H9 (cell line): ENCODE measurements at regions not wholly inside any gene's neighbourhood (a gene's known extent, or its start where the extent isn't known, plus 50 kb on each side); places are given as distances from the start of the nearest gene placed in this dataset.

ENCODE experiments used
- DNase-seq: peaks from one replicate; pipeline ENCODE4 v3.0.0-alpha.2; 2017
- H2AFZ ChIP-seq: one replicate; pipeline ENCODE4 v1.6.1; 2013; ENCODE audit warnings: mild to moderate bottlenecking, low read length, control low read depth, moderate library complexity
- H2AK5ac ChIP-seq: 2 replicates; pipeline ENCODE4 v1.6.1; 2013; ENCODE audit warnings: low read length, control low read depth, mixed read lengths; ENCODE audit not compliant: insufficient read length
- H2BK120ac ChIP-seq: one replicate; pipeline ENCODE4 v1.6.1; 2013; ENCODE audit warnings: low read depth, mild to moderate bottlenecking, low read length, control low read depth, inconsistent platforms; ENCODE audit not compliant: poor library complexity, severe bottlenecking
- H2BK12ac ChIP-seq: 2 replicates; pipeline ENCODE4 v1.6.1; 2013; ENCODE audit warnings: low read length, control low read depth, mixed read lengths, low read depth; ENCODE audit not compliant: insufficient read length
- H2BK15ac ChIP-seq: 2 replicates; pipeline ENCODE4 v1.6.1; 2013; ENCODE audit warnings: low read depth, low read length, control low read depth
- H2BK20ac ChIP-seq: one replicate; pipeline ENCODE4 v1.6.1; 2013; ENCODE audit warnings: low read depth, mild to moderate bottlenecking, low read length, control low read depth, inconsistent platforms; ENCODE audit not compliant: poor library complexity, severe bottlenecking
- H2BK5ac ChIP-seq: 2 replicates; pipeline ENCODE4 v1.6.1; 2013; ENCODE audit warnings: low read length, control low read depth, mixed read lengths; ENCODE audit not compliant: insufficient read length
- H3K14ac ChIP-seq: 2 replicates; pipeline ENCODE4 v1.6.1; 2013; ENCODE audit warnings: low read length, control low read depth; ENCODE audit not compliant: insufficient read depth
- H3K18ac ChIP-seq: 2 replicates; pipeline ENCODE4 v1.6.1; 2013; ENCODE audit warnings: low read depth, mild to moderate bottlenecking, mixed read lengths, low read length, control low read depth; ENCODE audit not compliant: insufficient read length
- H3K23ac ChIP-seq: 2 replicates; pipeline ENCODE4 v1.6.1; 2013; ENCODE audit warnings: low read length, control low read depth, mixed read lengths, low read depth; ENCODE audit not compliant: insufficient read length
- H3K23me2 ChIP-seq: 2 replicates; pipeline ENCODE4 v1.6.1; 2013; ENCODE audit warnings: low read depth, mild to moderate bottlenecking, mixed read lengths, low read length, control low read depth; ENCODE audit not compliant: insufficient read length, poor library complexity, severe bottlenecking
- H3K27ac ChIP-seq: 2 replicates; pipeline ENCODE4 v1.5.1; 2013; ENCODE audit warnings: low read length, control low read depth, mixed read lengths, low read depth; ENCODE audit not compliant: insufficient read length
- H3K27me3 ChIP-seq: 2 replicates; pipeline ENCODE4 v1.6.1; 2013; ENCODE audit warnings: low read length, control low read depth, inconsistent platforms; ENCODE audit not compliant: insufficient read depth
- H3K4ac ChIP-seq: 2 replicates; pipeline ENCODE4 v1.6.1; 2013; ENCODE audit warnings: low read depth, mild to moderate bottlenecking, control low read depth, inconsistent platforms, low read length, moderate library complexity
- H3K4me1 ChIP-seq: 2 replicates; pipeline ENCODE4 v1.6.1; 2013; ENCODE audit warnings: low read length, control low read depth, inconsistent platforms; ENCODE audit not compliant: insufficient read depth
- H3K4me2 ChIP-seq: 2 replicates; pipeline ENCODE4 v1.6.1; 2013; ENCODE audit warnings: low read length, control low read depth, mixed read lengths; ENCODE audit not compliant: insufficient read length, insufficient read depth
- H3K56ac ChIP-seq: 2 replicates; pipeline ENCODE4 v1.6.1; 2013; ENCODE audit warnings: low read depth, mild to moderate bottlenecking, mixed read lengths, low read length, control low read depth; ENCODE audit not compliant: insufficient read length
- H3K79me1 ChIP-seq: 2 replicates; pipeline ENCODE4 v1.6.1; 2013; ENCODE audit warnings: low read depth, mild to moderate bottlenecking, moderate library complexity, low read length, control low read depth, inconsistent platforms; ENCODE audit not compliant: insufficient read depth, poor library complexity, severe bottlenecking
- H3K79me2 ChIP-seq: 2 replicates; pipeline ENCODE4 v1.6.1; 2013; ENCODE audit warnings: low read length, control low read depth, inconsistent platforms; ENCODE audit not compliant: insufficient read depth
- H3K9ac ChIP-seq: 2 replicates; pipeline ENCODE4 v1.6.1; 2013; ENCODE audit warnings: low read length, control low read depth, mixed read lengths; ENCODE audit not compliant: insufficient read length; ENCODE audit errors: extremely low read depth
- H3K9me3 ChIP-seq: one replicate; pipeline ENCODE4 v1.6.1; 2013; ENCODE audit warnings: low read depth, low read length, inconsistent platforms; ENCODE audit not compliant: control insufficient read depth
- H3T11ph ChIP-seq: one replicate; pipeline ENCODE4 v1.6.1; 2013; ENCODE audit warnings: mild to moderate bottlenecking, low read length, control low read depth, inconsistent platforms
- H4K20me1 ChIP-seq: one replicate; pipeline ENCODE4 v1.6.1; 2013; ENCODE audit not compliant: control insufficient read depth, insufficient read length, insufficient read depth
- H4K5ac ChIP-seq: 2 replicates; pipeline ENCODE4 v1.6.1; 2013; ENCODE audit warnings: low read depth, mild to moderate bottlenecking, mixed read lengths, low read length, control low read depth; ENCODE audit not compliant: insufficient read length
- H4K8ac ChIP-seq: replicated peaks from 2 replicates; pipeline ENCODE4 v1.6.1; 2013; ENCODE audit warnings: low read length, control low read depth, mixed read lengths, low read depth; ENCODE audit not compliant: insufficient read length
- H4K91ac ChIP-seq: 2 replicates; pipeline ENCODE4 v1.6.1; 2013; ENCODE audit warnings: low read depth, mild to moderate bottlenecking, moderate library complexity, mixed read lengths, low read length, control low read depth; ENCODE audit not compliant: insufficient read length
- H3K27ac Mint-ChIP-seq, 3 experiments: 2 replicates in 2 of 3; 3 replicates in 1 of 3; pipeline ENCODE4 v1.8.0; 2020 to 2021; ENCODE audit warnings: mixed read lengths in 3 of 3, mild to moderate bottlenecking in 1 of 3, moderate library complexity in 1 of 3
- H3K27me3 Mint-ChIP-seq: 2 replicates; pipeline ENCODE4 v1.8.0; 2021; ENCODE audit warnings: low read depth, mild to moderate bottlenecking, moderate library complexity, mixed read lengths
- H3K36me3 Mint-ChIP-seq, 3 experiments: 2 replicates in 2 of 3; 3 replicates in 1 of 3; pipeline ENCODE4 v1.8.0; 2020 to 2021; ENCODE audit warnings: low read depth in 3 of 3, mixed read lengths in 3 of 3; ENCODE audit not compliant: insufficient read depth in 1 of 3
- H3K4me1 Mint-ChIP-seq, 2 experiments: 2 replicates each; pipeline ENCODE4 v1.8.0; 2020; ENCODE audit warnings: mixed read lengths in 2 of 2
- H3K4me3 Mint-ChIP-seq, 2 experiments: 2 replicates in 1 of 2; 3 replicates in 1 of 2; pipeline ENCODE4 v1.8.0; 2020 to 2021; ENCODE audit warnings: mild to moderate bottlenecking in 2 of 2, mixed read lengths in 2 of 2, moderate library complexity in 1 of 2
- H3K9me3 Mint-ChIP-seq, 2 experiments: 2 replicates in 1 of 2; 3 replicates in 1 of 2; pipeline ENCODE4 v1.8.0; 2020; ENCODE audit warnings: mild to moderate bottlenecking in 2 of 2, mixed read lengths in 2 of 2, moderate library complexity in 1 of 2
- WGBS: extraction: QIAGEN DNeasy Blood & Tissue Kit; methylation state at CpG from one replicate; pipeline ENCODE4 v1.1.7; 2013; ENCODE audit warnings: missing lambda C conversion rate, low lambda C conversion rate, mixed read lengths; ENCODE audit not compliant: insufficient read length; ENCODE audit errors: extremely low coverage; 5-methylcytosine and 5-hydroxymethylcytosine counted together
- TF ChIP-seq, protein P1 (sequence below): fragments of 200-600 bp; sonication (generic); conservative IDR thresholded peaks from 3 replicates; pipeline ENCODE4 v1.8.0; 2021; ENCODE audit warnings: antibody characterized with exemption, mild to moderate bottlenecking

GRCh38 chr20:50373674-50374286, 136.4 kb upstream of the PTPN1 start:
- Histone ChIP-seq H3K56ac (no peak overlapping the region), H3K23ac (no peak overlapping the region), H3K4me2 (no peak overlapping the region), H2BK12ac (no peak overlapping the region), H4K20me1 (no peaks in the 10 kb centered on the region), H4K8ac (no peak overlapping the region), H3K9me3 (no peaks in the 10 kb centered on the region), H2BK15ac (no peak overlapping the region), H2AFZ (no peak overlapping the region), H3K18ac (no peak overlapping the region), H3K14ac (no peak overlapping the region), H2BK120ac (no peak overlapping the region), H2BK5ac (no peak overlapping the region), H3K9ac (no peak overlapping the region), H3K27ac (no peak overlapping the region), H3K4me1 (no peaks in the 10 kb centered on the region), H3K27me3 (no peaks in the 10 kb centered on the region), H3K23me2 (no peaks in the 10 kb centered on the region), H2BK20ac (no peak overlapping the region), H3K79me2 (no peaks in the 10 kb centered on the region), H3T11ph (no peak overlapping the region), H2AK5ac (no peak overlapping the region), H4K91ac (no peak overlapping the region), H3K79me1 (no peaks in the 10 kb centered on the region), H4K5ac (no peak overlapping the region), H3K4ac (no peak overlapping the region)
- Mint-ChIP-seq H3K4me3 (no peak overlapping the region), H3K36me3 (no peaks in the 10 kb centered on the region), H3K9me3 (no peaks in the 10 kb centered on the region), H3K27me3 (no peaks in the 10 kb centered on the region; the same call in 1 of the 2 replicates), H3K4me1 (peaks cover 2% of the 10 kb centered on the region in 2 experiments; a peak in 2 of 4 replicates), H3K27ac (no peak overlapping the region; a peak in 4 of 7 replicates)
- WGBS: no CpG with 5 or more reads among the region's 7 CpGs
- DNase-seq: no peak
- TF ChIP-seq, protein P1, sequence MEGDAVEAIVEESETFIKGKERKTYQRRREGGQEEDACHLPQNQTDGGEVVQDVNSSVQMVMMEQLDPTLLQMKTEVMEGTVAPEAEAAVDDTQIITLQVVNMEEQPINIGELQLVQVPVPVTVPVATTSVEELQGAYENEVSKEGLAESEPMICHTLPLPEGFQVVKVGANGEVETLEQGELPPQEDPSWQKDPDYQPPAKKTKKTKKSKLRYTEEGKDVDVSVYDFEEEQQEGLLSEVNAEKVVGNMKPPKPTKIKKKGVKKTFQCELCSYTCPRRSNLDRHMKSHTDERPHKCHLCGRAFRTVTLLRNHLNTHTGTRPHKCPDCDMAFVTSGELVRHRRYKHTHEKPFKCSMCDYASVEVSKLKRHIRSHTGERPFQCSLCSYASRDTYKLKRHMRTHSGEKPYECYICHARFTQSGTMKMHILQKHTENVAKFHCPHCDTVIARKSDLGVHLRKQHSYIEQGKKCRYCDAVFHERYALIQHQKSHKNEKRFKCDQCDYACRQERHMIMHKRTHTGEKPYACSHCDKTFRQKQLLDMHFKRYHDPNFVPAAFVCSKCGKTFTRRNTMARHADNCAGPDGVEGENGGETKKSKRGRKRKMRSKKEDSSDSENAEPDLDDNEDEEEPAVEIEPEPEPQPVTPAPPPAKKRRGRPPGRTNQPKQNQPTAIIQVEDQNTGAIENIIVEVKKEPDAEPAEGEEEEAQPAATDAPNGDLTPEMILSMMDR: no peak
